SK-N-SH (cell line): ENCODE measurements at regions not wholly inside any gene's neighbourhood (a gene's known extent, or its start where the extent isn't known, plus 50 kb on each side); places are given as distances from the start of the nearest gene placed in this dataset.

ENCODE experiments used
- CTCF ChIA-PET: fragments of 300-600, 350-600 bp; formaldehyde crosslinking; extraction: SDS; loops from one replicate; lab custom pipeline; 2021; lab: Yijun Ruan, JAX
- POLR2A ChIA-PET: fragments of 350-600 bp; sonication (Branson Sonifier 250); formaldehyde crosslinking; extraction: SDS; loops from one replicate; lab custom pipeline; 2020; ENCODE audit warnings: antibody characterized with exemption, inconsistent platforms; lab: Yijun Ruan, JAX
- DNase-seq: peaks from one replicate; pipeline ENCODE4 v3.0.0; 2012
- H2AFZ ChIP-seq: fragments of 200-600 bp; sonication (generic); 2 replicates; pipeline ENCODE4 v1.8.1; 2016; ENCODE audit warnings: antibody characterized with exemption, mild to moderate bottlenecking, low read depth
- H3F3A ChIP-seq: fragments of 200-600 bp; sonication (generic); replicated peaks from 2 replicates; pipeline ENCODE3; 2016; ENCODE audit warnings: antibody characterized with exemption, mild to moderate bottlenecking; ENCODE audit not compliant: insufficient read depth
- H3K27ac ChIP-seq, 2 experiments: fragments of 200-500 bp in 1 of 2; fragments of 200-600 bp in 1 of 2; sonication (Bioruptor generic) in 1 of 2; sonication (generic), shearing (Covaris generic) in 1 of 2; 2 replicates each; pipeline versions ENCODE4 v1.5.1 to v1.6.1; 2014 to 2016; ENCODE audit warnings: low read depth in 2 of 2, inconsistent platforms in 1 of 2, low read length in 1 of 2, mild to moderate bottlenecking in 1 of 2, mixed read lengths in 1 of 2
- H3K27me3 ChIP-seq: fragments of 200-600 bp; sonication (generic), shearing (Covaris generic); 2 replicates; pipeline ENCODE4 v1.6.1; 2016; ENCODE audit warnings: mixed run types; ENCODE audit not compliant: insufficient read depth
- H3K36me3 ChIP-seq, 2 experiments: fragments of 200-500 bp in 1 of 2; fragments of 200-600 bp in 1 of 2; sonication (Bioruptor generic) in 1 of 2; sonication (generic) in 1 of 2; replicated peaks in 1 of 2; 2 replicates each; pipeline versions ENCODE3 to v1.5.1; 2014 to 2016; ENCODE audit warnings: low read length in 1 of 2, mild to moderate bottlenecking in 1 of 2; ENCODE audit not compliant: insufficient read depth in 2 of 2, control insufficient read depth in 1 of 2
- H3K4me1 ChIP-seq, 2 experiments: fragments of 200-500 bp in 1 of 2; fragments of 200-600 bp in 1 of 2; sonication (Bioruptor generic) in 1 of 2; sonication (generic), shearing (Covaris generic) in 1 of 2; 2 replicates each; pipeline versions ENCODE4 v1.5.1 to v1.6.1; 2014 to 2016; ENCODE audit warnings: low read depth in 1 of 2, low read length in 1 of 2, mixed run types in 1 of 2; ENCODE audit not compliant: insufficient read depth in 2 of 2, control insufficient read depth in 1 of 2
- H3K4me2 ChIP-seq: fragments of 200-600 bp; sonication (generic), shearing (Covaris generic); 2 replicates; pipeline ENCODE4 v1.6.1; 2017; ENCODE audit warnings: mixed run types
- H3K4me3 ChIP-seq, 2 experiments: fragments of 200-500 bp in 1 of 2; fragments of 200-600 bp in 1 of 2; sonication (Bioruptor generic) in 1 of 2; sonication (generic), shearing (Covaris generic) in 1 of 2; 2 replicates each; pipeline versions ENCODE4 v1.5.1 to v1.8.1; 2014 to 2016; ENCODE audit warnings: low read depth in 2 of 2, inconsistent platforms in 1 of 2, low read length in 1 of 2, mild to moderate bottlenecking in 1 of 2, mixed read lengths in 1 of 2, moderate library complexity in 1 of 2
- H3K79me2 ChIP-seq: fragments of 200-600 bp; sonication (generic); 2 replicates; pipeline ENCODE4 v1.8.1; 2017; ENCODE audit warnings: mild to moderate bottlenecking; ENCODE audit not compliant: insufficient read depth
- H3K9ac ChIP-seq: fragments of 200-600 bp; sonication (generic); 2 replicates; pipeline ENCODE4 v1.6.1; 2017; ENCODE audit warnings: mixed run types
- H3K9me2 ChIP-seq: fragments of 200-600 bp; sonication (generic); 2 replicates; pipeline ENCODE4 v1.6.1; 2017; ENCODE audit warnings: mixed run types
- H3K9me3 ChIP-seq: fragments of 200-600 bp; sonication (generic); 2 replicates; pipeline ENCODE4 v1.6.1; 2017; ENCODE audit warnings: mixed run types, mild to moderate bottlenecking, moderate library complexity
- H4K20me1 ChIP-seq: fragments of 200-600 bp; sonication (generic); 2 replicates; pipeline ENCODE4 v1.6.1; 2017; ENCODE audit warnings: mild to moderate bottlenecking, mixed run types; ENCODE audit not compliant: insufficient read depth
- FOXJ3 ChIP-seq: sonication (generic); formaldehyde crosslinking; IDR thresholded peaks from 2 replicates; pipeline ENCODE4 v1.5.1; 2020; ENCODE audit warnings: mild to moderate bottlenecking, missing genetic modification reagents
- GABPA ChIP-seq: IDR thresholded peaks from 2 replicates; pipeline ENCODE4 v1.4.0; 2012; ENCODE audit warnings: low read depth, mild to moderate bottlenecking
- GATA2 ChIP-seq: sonication (generic); formaldehyde crosslinking; IDR thresholded peaks from 2 replicates; pipeline ENCODE4 v1.5.0; 2020; ENCODE audit warnings: mild to moderate bottlenecking, missing genetic modification reagents
- IRF3 ChIP-seq: fragments of 150-350 bp; IDR thresholded peaks from 2 replicates; pipeline ENCODE4 v1.6.1; 2016; ENCODE audit warnings: mild to moderate bottlenecking, low read depth, low read length
- JUND ChIP-seq: IDR thresholded peaks from 2 replicates; pipeline ENCODE4 v1.4.0; 2012
- MXI1 ChIP-seq: IDR thresholded peaks from 2 replicates; pipeline ENCODE4 v1.6.1; 2012; ENCODE audit warnings: mild to moderate bottlenecking, low read depth, low read length, improper control_type of control experiment
- NRF1 ChIP-seq: IDR thresholded peaks from 2 replicates; pipeline ENCODE4 v1.6.1; 2012; ENCODE audit warnings: low read depth, mild to moderate bottlenecking, low read length
- RAD21 ChIP-seq: IDR thresholded peaks from 2 replicates; pipeline ENCODE4 v1.6.1; 2012; ENCODE audit warnings: mild to moderate bottlenecking, low read length
- REST ChIP-seq: IDR thresholded peaks from 2 replicates; pipeline ENCODE4 v1.6.1; 2012; ENCODE audit warnings: mild to moderate bottlenecking, low read depth, low read length, moderate library complexity
- RFX5 ChIP-seq: IDR thresholded peaks from 2 replicates; pipeline ENCODE4 v1.6.1; 2012; ENCODE audit warnings: mild to moderate bottlenecking, improper control_type of control experiment, low read length
- TAF1 ChIP-seq: IDR thresholded peaks from 2 replicates; pipeline ENCODE4 v1.6.1; 2012; ENCODE audit warnings: low read depth, mild to moderate bottlenecking, low read length, moderate library complexity, borderline replicate concordance
- TEAD4 ChIP-seq: IDR thresholded peaks from 2 replicates; pipeline ENCODE4 v1.4.0; 2012; ENCODE audit warnings: mild to moderate bottlenecking, borderline replicate concordance; ENCODE audit not compliant: insufficient read depth
- USF2 ChIP-seq: fragments of 150-350 bp; IDR thresholded peaks from 2 replicates; pipeline ENCODE4 v1.6.1; 2017; ENCODE audit warnings: antibody characterized with exemption, low read length, low read depth, borderline replicate concordance
- ZBTB33 ChIP-seq: IDR thresholded peaks from 2 replicates; pipeline ENCODE4 v1.4.0; 2012; ENCODE audit warnings: low read depth, borderline replicate concordance
- WGBS: methylation state at CpG from one replicate; pipeline ENCODE4 v1.1.6; 2017; ENCODE audit warnings: low lambda C conversion rate; 5-methylcytosine and 5-hydroxymethylcytosine counted together

GRCh38 chr10:33796680-33797079, 462.2 kb upstream of the NRP1 start:
- ChIA-PET POLR2A (no interaction called here), CTCF (interaction anchor here (1.1 kb wide), 1 partner anchor 603 kb away, joined by 3 read pairs; no protein-coding TSS in a partner anchor)
- Histone ChIP-seq H3K4me3 (no peak overlapping the region), H3K27ac (no peak overlapping the region), H3K9me3 (no peaks in the 10 kb centered on the region), H3K36me3 (no peaks in the 10 kb centered on the region), H3K79me2 (no peaks in the 10 kb centered on the region), H4K20me1 (no peaks in the 10 kb centered on the region), H3K9me2 (no peaks in the 10 kb centered on the region), H2AFZ (no peak overlapping the region), H3K4me1 (peaks cover 0 to under 1% of the 10 kb centered on the region in 2 experiments; a peak in 1 of 4 replicates), H3F3A (no peaks in the 10 kb centered on the region), H3K27me3 (no peaks in the 10 kb centered on the region), H3K9ac (no peak overlapping the region), H3K4me2 (no peak overlapping the region)
- TF ChIP-seq IRF3 (no peak), MXI1 (no peak), JUND (no peak), ZBTB33 (no peak), RAD21 (no peak), TAF1 (no peak), NRF1 (no peak), TEAD4 (no peak), GABPA (no peak), RFX5 (no peak), FOXJ3 (no peak), USF2 (no peak), REST (no peak), GATA2 (CRISPR knock-in tag) (no peak)
- 100% methylated on average over 2 of the region's 2 CpGs for WGBS
- DNase-seq = no peak
